ENCODE measurements at regions not wholly inside any gene's neighbourhood (a gene's known extent, or its start where the extent isn't known, plus 50 kb on each side); places are given as distances from the start of the nearest gene placed in this dataset.
"Not testable (repeated sequence)": the region's sequence is repeated elsewhere in the genome, so short reads cannot be mapped to it uniquely, and the experiment has no call there.

DNA sequence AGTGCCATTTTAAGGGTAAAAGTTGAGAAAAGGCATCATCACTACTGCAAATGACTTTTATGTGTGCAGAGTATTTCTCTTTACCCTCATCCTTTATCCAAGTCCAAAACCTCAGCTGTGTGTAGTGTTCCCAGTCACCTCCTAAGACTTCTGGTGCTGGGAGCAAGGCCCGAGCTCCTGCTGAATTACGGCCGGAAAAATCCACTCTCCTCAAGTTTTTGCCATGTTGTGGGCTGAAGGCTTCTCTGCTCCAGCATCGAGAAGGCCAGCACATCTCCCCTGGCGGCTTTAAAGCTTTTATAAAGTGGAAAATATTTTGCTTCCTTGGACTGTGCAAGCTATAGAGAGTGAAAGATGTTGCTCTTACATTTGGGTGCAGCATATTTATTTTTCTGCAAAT, 153.2 kb upstream of the THBS2 start:
- DNase-seq: no peak

DNA sequence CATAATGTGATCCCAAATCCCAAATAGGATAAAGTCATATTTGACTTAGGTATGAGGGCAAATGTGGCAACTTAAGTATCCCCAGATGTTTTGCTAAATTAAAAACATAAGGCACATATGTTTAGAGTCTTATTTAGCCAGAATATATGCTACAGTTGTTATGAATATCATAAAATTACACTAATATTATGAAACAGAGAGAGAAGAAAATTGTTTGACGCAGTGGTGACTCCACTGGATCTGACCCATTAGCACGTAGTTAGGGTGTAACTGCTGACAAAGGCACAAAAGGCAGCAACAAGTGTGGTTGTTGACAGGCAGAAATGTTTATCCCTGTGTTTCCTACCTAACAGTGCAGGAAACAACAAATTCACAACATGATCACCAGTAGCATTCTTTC, 152.4 kb upstream of the THBS2 start:
- DNase-seq: no peak

DNA sequence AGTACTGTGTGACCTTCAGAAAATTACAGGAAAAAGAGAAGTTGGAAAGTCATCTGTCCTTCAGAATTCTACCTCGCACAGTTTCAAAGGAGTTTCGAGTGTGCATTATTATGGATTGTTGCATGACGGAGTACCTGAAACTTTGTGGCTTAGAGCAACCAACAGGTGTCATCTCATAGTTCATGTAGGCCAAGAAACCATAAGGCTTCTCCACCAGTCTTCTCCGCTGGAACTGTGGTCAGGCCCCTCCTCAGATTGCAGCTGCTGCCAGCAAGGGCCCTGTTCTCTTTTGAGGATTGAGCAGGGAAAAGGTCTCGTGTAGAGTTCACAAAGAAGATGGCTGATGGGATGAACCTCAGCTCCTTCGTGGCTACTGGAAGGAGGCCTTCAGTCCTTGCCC, 151.2 kb upstream of the THBS2 start:
- no peak for DNase-seq

DNA sequence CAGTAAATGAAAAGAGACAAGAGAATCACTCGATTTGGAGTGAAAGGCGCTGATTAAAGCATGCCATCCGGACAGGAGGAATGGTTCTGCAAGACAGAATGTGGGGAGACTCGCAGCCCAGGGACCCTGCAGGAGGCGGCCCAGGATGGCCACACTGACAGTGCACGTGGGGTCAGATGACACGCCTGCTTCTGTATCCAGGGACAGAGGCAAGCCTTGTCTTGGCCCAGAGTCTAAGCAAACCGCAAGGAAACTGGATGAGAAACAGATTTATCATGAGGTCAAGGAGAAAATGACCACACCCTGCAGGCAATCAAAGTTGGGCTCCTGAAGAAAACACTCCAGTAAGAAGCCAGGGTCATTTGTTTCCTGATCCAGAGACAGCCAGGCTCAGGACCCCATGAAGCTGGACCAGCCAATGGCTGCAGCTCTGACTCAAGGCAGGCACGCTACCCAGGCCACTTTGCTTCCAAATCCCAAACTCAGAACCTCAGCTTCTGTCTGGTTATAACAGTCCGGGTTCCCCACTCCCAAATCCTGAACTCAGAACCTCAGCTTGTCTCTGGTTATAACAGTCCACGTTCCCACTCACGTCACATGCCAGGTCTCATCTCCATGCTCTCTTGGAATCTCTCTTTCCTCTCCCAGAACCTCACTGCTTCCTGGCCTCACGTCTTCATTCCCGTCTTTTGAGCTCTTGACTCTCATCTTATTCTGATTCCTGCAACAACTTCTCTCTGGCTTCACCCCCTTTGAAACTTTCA, 144.9 kb upstream of the THBS2 start:
- DNase-seq: no peak

DNA sequence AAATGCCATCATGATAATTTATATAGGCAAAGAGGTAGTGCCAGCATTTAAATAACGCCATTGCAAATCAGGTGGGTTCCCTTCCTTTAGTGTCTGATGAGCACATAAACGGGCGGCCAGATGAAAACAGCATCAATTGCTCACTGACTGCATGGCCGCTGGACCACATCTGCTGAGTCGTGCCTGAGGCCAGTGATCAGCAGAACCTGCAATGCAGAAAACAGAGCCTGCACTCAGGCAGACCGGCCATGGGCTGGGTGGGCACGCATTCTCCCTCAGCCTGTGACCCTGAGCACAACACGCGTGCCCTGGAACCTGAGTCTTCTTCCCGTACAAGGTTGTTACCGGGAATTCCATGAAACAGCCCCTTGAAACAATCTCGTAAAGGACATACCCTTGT, 144.0 kb upstream of the THBS2 start:
- no peak for DNase-seq

DNA sequence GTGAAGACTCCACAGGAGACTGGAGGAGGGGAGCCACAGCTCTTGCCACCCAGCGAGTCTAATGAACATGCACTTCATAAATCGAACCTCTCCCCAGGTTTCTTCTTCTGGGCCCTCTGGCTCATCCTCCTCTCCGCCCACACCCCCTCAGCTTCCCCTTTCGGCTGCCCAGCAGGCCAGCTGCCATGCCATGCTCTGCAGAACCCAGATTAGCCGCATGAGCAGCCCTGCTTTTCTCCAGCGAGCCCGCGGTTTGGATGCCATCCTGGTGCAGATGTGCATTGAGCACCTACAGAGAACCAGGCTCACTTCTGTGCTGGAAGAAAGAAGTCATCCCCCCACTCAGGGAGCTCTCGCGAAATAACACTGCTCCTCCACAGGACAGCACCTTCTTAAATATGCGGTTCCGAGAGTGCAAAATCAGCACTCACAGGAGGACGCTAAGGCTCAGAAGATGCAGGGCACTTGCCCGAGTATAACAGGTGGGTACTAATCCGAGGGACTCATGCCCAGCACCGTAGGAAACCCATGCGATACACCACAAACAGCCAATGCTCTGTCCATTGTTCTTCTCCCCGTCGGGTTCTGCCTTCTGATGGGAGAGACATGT, 143.0 kb upstream of the THBS2 start:
- no peak for DNase-seq

DNA sequence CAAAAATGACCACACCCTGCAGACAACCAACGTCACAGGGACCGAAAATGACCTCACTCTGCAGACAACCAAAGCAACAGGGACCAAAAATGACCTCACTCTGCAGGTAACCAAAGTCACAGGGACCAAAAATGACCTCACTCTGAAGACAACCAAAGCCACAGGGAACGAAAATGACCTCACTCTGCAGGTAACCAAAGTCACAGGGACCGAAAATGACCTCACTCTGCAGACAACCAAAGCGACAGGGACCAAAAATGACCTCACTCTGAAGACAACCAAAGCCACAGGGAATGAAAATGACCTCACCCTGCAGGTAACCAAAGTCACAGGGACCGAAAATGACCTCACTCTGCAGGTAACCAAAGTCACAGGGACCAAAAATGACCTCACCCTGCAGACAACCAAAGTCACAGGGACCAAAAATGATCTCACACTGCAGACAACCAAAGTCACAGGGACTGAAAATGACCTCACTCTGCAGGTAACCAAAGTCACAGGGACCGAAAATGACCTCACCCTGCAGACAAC, 142.4 kb upstream of the THBS2 start:
- DNase-seq: not testable (repeated sequence)

DNA sequence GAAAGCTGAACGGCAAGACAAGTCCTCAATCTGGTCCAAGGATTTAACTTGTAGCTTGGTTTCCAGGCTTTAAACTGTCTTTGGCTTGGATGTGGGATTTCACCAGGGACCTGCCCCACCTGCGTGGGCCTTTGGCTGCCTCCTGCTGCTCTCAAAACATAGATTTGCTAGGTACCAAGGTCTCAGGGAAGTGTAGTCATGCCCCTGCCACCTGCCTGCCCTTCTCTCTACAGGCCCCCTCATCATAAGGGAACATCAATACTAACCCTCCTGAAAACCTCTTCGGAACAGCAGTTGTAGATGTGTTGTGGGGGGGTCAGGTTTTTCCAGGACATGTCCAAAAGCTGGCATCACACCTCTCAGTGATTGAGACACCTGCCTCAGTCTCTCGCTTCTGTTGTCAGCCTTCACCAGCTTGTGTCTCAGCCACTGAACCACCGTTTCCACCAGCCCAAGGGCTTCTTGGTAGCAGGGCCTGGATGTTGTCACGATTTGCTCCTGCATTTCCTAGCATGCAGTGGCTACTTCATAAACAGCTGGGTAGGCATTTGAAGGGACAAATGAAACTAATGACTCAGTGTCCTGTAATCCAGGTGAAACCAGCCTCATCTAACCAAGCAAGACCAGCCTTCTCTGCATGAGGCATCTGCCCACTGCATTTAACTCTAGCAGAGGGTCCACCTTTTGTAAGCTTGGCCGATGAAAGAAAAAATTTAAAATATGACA, 141.6 kb upstream of the THBS2 start:
- no peak for DNase-seq

DNA sequence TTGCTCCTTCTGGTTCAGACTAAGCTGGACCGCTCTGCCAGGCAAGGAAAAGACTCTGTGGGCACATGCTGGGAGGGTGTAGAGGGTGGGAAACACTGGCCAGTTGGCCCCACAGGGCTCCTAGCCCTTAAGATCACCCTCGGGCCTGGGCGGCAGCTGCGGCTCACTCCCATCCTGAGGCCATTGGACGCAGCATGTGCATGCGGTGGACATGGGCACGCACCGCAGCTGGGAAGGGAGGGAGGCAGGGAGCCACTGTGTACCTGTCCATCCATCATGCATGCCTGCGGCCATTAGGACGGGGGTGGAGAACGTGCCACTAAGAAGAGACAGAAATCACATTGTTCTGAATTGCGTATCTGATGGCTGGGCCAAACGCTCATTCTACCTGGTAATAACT, 140.1 kb upstream of the THBS2 start:
- DNase-seq: no peak

DNA sequence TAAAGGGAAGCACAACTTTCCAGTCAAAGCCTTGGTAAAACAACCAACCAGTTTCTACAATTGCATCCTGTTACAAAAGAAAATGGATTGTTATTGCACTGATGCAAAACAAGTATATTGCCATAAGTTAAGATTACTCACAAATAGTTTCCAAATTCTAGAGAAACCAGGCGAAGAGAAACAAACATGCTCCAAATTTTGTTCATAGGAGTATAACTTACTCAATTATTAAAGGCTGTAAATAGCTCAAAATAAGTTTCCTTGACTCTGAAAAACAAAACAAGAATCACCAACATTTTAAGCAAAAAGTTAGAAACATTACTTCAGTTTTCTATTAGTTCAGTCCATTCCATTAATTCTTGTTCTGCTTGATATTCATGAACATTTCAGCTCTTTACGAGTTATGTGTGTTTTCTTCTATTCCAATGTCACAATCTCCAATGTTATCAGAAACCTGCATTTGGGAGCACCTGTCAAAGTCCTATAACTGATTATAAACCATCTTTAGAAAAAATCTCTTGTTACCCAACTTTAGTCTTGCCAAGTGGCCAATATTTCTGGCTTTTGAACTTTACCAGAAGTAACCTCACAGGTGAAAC, 137.9 kb upstream of the THBS2 start:
- DNase-seq: no peak

DNA sequence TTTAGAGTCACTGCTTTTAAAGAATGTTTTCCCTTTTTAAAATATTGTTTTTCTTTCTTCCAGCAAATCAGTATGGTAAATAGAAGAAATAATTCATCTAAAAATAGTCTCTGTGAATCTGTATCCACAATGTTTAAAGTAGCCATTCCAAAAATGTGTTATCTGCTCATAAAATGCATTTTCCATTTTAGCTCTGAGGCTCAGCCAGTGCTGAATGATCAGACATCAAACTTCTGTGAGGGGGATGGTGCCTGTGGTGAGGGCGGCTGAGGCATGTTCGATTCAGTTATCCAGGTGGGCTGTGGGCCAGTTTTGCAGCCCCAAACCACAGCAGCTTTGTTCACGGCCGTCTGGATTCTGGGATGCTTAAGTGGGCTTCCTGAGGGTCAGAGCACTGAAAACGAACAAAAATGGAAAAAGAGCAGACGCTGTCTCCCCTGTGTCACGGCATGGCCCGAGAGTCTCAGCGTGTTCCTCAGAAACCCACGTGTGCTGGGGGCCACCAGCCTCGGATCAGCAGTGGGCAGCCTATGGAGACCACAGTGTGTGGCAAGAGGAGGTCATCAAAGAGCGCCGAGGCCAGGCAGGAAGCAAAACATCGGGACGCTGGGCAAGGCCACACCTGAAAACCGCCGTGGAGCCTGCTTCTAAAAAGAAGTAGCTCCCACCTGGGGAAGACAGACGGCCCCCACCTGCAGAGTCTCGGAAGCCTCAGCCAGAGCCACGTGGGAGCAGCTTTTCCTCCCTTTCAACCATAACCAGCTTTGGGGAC, 134.9 kb upstream of the THBS2 start:
- DNase-seq: no peak

DNA sequence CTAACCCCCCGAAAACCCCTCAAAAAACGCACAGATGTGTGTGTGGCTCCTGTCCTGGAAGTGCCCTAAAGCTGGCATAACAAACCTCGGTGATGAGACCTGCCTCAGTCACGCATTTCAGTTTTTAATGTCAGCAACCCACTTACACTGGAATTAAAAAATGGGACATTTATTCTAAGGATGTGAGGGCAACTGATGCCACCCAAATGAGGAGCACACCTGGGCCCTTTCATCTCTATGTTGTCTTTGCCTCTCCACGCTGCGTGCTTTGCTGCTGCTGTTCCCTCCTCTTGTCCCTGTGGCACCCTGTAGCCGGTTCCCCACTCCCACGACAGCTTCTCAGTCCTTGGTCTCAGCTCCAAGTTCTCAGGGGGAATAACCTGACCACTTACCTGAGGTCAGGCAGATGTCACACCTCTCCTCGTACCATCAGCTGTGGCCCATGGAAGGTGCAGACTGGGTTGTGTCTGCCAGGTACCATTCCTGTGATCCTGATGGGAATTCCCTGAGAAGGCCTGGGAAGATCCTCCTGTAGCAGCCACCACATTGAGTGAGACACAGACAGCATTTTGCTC, 134.2 kb upstream of the THBS2 start:
- no peak for DNase-seq

DNA sequence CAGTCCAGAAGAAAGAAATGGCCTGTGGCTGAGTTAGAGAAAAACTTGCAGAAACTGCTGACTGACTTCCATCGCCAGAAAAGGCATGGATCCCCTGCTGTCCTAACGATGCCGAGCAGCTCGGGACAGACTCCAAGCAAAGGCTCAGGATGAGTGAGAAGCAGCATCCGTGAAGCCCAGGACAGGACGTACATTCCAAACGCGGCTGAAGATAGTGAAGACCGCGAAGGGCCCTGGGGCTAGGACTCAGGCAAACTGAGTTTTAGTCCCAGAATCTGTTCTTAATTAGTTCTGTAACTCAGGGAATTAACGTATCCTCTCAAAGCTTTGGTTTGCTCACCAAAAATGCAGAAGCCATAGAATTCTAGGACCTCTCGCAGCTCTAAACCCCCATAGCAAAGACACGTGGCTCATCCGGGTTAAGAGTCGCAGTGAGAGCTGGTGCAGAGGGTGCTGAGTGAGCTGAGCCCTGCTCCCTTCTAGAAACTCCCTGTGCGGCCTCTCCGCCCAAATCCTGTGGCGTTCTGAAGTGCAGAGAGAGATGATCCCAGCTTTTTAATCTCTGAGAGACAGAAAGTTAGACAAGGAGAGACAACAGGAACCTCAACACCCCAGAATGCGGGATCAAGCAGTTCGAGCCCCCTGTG, 132.9 kb upstream of the THBS2 start:
- DNase-seq: no peak

DNA sequence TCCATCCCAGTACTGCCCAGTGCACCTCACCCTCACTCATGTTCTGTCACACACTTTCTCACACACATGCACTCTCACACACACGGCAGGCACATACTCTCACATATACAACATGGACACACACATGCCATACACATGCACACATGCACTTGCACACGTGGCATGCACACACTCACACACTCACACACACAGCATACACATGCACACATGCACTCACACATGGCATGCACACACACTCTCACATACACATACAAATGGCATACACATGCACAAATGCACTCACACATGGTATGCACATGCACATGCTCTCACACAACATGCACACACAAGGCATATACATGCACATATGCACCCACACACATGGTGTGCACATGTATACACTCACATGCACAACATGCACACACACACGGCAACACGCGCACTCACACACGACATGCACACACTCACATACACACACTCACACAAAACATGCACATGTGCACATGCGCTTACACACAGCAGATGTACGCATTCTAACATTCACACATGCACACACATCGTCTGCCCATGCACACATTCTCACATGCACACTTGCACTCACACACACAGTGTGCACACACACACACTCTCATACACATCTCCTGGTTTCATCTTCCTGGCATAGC, 131.7 kb upstream of the THBS2 start:
- no peak for DNase-seq

DNA sequence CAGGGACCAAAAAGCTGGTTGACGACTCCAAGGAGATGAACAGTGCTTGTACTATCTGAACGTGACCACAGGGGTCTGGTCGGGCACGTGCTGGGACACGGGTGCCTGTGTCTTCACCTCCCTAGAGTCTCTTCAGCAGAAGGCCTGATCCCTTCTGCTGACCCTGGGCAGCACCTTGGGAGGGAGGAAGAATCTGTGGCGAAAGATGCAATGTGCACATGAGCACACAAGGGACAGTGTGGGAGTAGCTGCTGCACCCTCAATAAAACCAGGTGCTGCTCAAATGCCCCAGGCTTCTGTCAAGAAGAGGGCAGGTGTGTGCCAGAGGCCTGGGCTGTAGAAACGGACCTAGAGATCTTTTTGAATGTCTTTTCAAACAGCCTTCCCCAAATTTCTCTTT, 130.6 kb upstream of the THBS2 start:
- DNase-seq: no peak

DNA sequence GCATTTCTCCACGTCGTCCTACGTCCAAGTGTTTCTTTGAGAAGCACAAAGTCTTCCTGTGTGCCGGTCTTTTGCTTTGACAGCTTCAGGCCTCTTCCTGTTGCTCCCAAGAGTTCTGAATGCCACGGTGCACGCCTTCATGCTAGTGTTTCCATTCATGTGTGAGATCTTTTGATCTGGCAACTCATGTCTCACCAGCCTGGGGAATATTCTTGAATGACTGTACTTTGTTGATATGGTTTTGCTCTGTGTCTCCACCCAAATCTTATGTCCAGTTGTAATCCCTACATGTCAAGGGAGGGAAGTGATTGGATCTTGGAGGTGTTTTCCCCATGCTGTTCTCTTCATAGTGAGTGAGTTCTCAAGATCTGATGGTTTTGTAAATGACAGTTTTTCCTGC, 129.6 kb upstream of the THBS2 start:
- no peak for DNase-seq

DNA sequence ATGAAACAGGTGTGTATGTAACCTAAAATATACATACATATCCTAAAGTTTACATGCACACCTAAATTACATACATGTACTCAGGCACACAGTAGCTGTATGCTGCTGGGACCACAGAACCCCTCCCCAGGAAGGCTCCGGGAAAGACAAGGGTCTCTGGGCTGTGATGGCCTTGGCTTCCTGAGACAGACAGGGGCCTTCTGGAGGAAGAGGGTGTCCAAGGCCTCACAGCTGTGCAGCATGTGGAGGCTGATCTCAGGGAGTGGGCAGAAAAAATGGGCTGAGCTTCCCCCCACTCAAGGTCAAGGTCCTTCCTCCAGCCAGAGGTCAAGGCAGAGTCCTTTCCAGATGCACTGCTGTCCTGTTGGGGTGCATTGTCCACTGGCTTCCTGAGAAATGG, 129.1 kb upstream of the THBS2 start:
- DNase-seq: no peak

DNA sequence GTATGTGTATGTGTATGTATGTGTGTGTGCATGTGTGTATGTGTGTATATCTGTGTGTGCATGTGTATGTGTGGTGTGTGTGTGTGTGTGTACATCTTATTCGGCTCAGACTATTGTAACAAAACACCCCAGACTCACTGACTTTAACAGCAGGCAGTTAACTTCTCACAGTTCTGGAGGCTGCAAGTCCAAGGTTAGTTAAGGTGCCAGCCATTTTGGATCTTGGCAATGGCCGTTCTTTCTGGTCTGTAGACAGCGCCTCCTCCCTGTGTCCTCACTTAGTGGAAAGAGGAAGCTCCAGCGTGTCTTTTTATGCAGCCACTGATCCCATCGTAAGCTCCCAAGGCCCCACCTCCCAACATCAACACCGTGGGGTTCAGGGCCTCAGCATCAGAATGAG, 128.3 kb upstream of the THBS2 start:
- DNase-seq: no peak

DNA sequence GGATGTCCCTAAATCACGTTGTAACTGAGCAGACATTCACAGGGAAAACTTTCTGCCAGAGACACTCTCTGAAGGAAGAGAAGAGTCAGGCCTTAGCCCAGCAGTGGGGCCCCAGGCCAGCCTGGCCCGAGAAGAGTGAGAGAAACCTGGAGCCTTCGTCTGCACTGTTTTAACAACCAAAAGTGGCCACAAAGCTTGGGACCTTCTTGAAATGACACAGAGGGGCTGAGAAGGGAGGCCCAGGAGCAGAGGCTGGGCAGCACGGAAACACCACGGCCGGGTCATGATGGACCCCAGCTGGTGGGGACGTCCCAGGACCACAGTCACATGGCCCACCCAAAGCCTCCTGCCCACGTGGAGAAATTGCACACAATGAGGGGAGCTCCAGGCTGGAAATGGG, 126.8 kb upstream of the THBS2 start:
- no peak for DNase-seq

DNA sequence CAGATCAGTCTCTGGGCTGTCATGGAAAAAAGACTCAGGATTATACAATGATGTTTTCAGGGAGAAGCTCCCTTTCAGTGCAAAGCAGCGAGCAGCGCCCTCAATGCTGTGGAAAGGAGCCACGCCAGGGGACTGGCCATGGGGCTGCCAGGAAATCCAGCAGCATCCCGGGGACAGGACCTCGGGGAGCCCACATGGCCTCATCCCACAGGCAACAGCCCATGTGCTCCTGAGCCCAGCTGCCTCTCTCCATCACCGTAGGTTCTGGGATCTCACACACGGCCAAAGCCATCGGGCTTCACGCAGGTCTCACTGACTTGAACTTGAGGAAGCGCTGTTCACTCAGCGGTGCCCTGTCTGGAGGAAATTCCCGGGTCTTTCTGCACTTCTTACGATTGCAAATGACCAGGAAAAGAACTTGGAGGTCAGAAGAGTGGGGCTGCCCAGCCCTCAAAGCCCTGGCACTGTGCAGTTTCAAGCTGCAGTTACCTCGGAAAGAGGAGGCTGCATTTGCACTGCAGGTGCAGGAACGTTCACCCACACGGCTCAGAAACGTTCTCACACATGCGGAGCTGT, 125.9 kb upstream of the THBS2 start:
- no peak for DNase-seq
